Lower lobe of right lung (tissue), 2 donors: ENCODE measurements at regions not wholly inside any gene's neighbourhood (a gene's known extent, or its start where the extent isn't known, plus 50 kb on each side); places are given as distances from the start of the nearest gene placed in this dataset.
"Not testable (repeated sequence)": the region's sequence is repeated elsewhere in the genome, so short reads cannot be mapped to it uniquely, and the experiment has no call there.

ENCODE experiments used
- ATAC-seq, 2 donors: fragments of 200-7000 bp; cut with Tn5 transposase; one replicate each; pipeline ENCODE4 v1.9.1; 2020 to 2022; ENCODE audit warnings: mild to moderate bottlenecking in 2 of 2, moderate library complexity in 2 of 2
- DNase-seq: peaks from one replicate; pipeline ENCODE4 v3.0.0-alpha.2; 2020
- H3K27ac ChIP-seq: fragments of 200-600 bp; one replicate; pipeline ENCODE4 v1.8.0; 2022
- H3K27me3 ChIP-seq: fragments of 200-600 bp; one replicate; pipeline ENCODE4 v1.8.0; 2022; ENCODE audit warnings: low read depth
- H3K36me3 ChIP-seq: fragments of 200-600 bp; one replicate; pipeline ENCODE4 v1.8.0; 2022; ENCODE audit warnings: mild to moderate bottlenecking
- H3K4me1 ChIP-seq: fragments of 200-600 bp; one replicate; pipeline ENCODE4 v1.8.0; 2022
- H3K4me3 ChIP-seq: fragments of 200-600 bp; one replicate; pipeline ENCODE4 v1.8.0; 2022; ENCODE audit warnings: mild to moderate bottlenecking
- H3K9me3 ChIP-seq: fragments of 200-600 bp; one replicate; pipeline ENCODE4 v1.8.0; 2022
- intact Hi-C: fragments of 100-400 bp; cut with DNase I; formaldehyde crosslinking; loops from one replicate; pipeline ENCODE4 v1.11.0; 2022
- TF ChIP-seq, protein P1 (sequence below): fragments of 200-600 bp; IDR thresholded peaks from one replicate; pipeline ENCODE4 v1.8.0; 2022; ENCODE audit warnings: antibody characterized with exemption, mild to moderate bottlenecking
- donor health status: DM: no; HTN: yes; CAD: no; lungs with severe emphysema.

DNA sequence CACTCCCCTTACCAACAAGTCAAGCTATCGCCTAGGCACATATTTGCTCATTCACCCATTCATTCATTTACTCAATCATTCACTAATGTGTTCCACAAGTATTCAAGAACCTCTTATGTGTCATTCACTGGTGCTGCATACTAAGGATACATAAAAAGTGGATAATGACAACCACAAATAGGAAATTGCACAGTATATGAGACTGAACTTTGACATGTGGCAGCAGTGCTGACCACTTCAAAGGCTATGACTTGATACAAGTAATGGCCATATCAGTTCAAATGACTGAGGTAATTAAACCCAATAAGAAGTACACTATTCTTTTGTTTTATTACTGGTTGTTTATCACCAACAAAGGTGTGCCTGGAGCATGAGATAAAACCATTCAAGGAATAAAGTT, 282.5 kb downstream of the KLHL13 start:
- intact Hi-C loops = no loop called here
- TF ChIP-seq, protein P1, sequence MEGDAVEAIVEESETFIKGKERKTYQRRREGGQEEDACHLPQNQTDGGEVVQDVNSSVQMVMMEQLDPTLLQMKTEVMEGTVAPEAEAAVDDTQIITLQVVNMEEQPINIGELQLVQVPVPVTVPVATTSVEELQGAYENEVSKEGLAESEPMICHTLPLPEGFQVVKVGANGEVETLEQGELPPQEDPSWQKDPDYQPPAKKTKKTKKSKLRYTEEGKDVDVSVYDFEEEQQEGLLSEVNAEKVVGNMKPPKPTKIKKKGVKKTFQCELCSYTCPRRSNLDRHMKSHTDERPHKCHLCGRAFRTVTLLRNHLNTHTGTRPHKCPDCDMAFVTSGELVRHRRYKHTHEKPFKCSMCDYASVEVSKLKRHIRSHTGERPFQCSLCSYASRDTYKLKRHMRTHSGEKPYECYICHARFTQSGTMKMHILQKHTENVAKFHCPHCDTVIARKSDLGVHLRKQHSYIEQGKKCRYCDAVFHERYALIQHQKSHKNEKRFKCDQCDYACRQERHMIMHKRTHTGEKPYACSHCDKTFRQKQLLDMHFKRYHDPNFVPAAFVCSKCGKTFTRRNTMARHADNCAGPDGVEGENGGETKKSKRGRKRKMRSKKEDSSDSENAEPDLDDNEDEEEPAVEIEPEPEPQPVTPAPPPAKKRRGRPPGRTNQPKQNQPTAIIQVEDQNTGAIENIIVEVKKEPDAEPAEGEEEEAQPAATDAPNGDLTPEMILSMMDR = no peak
- Histone ChIP-seq H3K4me1 (no peaks in the 10 kb centered on the region), H3K27ac (no peak overlapping the region), H3K36me3 (no peaks in the 10 kb centered on the region), H3K4me3 (no peak overlapping the region), H3K27me3 (no peaks in the 10 kb centered on the region), H3K9me3 (no peaks in the 10 kb centered on the region)
- DNase-seq = no peak
- no peak for ATAC-seq

DNA sequence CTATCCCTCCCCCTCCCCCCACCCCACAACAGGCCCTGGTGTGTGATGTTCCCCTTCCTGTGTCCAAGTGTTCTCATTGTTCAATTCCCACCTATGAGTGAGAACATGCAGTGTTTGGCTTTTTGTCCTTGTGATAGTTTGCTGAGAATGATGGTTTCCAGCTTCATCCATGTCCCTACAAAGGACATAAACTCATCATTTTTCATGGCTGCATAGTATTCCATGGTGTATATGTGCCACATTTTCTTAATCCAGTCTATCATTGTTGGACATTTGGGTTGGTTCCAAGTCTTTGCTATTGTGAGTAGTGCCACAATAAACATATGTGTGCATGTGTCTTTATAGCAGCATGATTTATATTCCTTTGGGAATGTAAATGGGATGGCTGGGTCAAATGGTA, 295.1 kb downstream of the KLHL13 start:
- H3K9me3 ChIP-seq, H3K27ac ChIP-seq, ATAC-seq, H3K4me1 ChIP-seq, intact Hi-C loops, DNase-seq, H3K4me3 ChIP-seq, H3K27me3 ChIP-seq, H3K36me3 ChIP-seq: not testable (repeated sequence)

DNA sequence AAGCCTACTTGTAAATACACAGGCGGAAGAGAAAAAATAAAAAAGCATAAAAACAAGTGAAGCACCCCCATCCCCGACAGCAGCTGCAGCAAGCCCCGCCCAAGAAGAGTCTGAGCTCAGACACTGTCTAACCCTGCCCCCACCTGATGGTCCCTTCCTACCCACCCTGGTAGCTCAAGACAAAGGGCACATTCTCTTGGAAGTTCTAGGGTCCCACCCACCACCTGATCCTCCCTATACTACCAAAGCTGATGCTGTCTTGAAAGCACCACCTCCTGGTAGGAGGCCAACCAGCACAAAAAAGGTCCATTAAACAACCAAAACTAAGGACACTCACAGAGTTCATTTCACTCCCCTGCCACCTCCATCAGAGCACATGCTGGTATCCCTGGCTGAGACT, 308.2 kb downstream of the KLHL13 start:
- no peaks in the 10 kb centered on the region for H3K9me3 ChIP-seq
- no peaks in the 10 kb centered on the region for H3K27me3 ChIP-seq
- H3K36me3 ChIP-seq = no peaks in the 10 kb centered on the region
- TF ChIP-seq, protein P1 = no peak
- H3K27ac ChIP-seq = no peak overlapping the region
- no peak for DNase-seq
- H3K4me3 ChIP-seq = no peak overlapping the region
- no peak for ATAC-seq
- H3K4me1 ChIP-seq = no peaks in the 10 kb centered on the region
- intact Hi-C loops = no loop called here

DNA sequence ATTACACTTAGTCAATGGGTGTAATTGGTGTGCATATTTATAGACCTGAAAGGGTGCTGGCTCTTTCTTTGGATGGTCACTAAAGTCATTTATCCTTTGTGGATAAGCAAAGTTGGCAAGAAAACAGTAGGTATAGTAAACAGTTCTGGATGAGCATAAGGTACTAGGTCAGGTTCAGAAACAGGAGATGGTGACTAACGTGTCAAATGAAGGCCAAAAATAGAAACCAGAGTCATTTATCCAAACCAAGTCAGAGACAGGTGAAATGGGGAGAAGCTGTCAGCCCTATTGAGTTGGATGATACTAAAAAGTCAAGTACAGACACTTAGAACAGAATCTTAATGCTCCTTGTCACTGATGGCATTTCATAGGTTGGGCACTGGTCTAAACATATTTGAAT, 313.1 kb downstream of the KLHL13 start:
- no peak for DNase-seq
- intact Hi-C loops = no loop called here
- Histone ChIP-seq H3K4me1 (no peaks in the 10 kb centered on the region), H3K36me3 (no peaks in the 10 kb centered on the region), H3K27me3 (no peaks in the 10 kb centered on the region), H3K27ac (no peak overlapping the region), H3K9me3 (no peaks in the 10 kb centered on the region), H3K4me3 (no peak overlapping the region)
- no peak for ATAC-seq
- TF ChIP-seq, protein P1 = no peak

DNA sequence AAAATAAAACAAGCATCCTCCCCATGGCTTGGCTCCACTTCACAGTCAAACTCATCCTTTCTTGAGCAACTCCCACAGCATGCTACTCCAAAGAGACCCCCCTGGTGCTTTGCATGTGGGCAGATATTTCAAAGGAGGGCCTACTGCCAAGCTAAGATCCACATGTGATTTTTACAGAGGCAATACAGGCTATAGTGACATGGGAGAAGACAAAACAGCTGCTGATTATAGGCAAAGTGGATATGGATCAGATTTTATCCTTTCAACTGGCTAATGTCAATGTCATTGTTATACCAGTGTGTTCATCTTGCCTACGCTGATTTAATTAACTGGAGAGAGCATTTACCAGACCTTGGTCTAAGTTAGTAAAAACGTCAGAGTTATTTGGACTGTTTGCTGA, 328.3 kb downstream of the KLHL13 start:
- no peak overlapping the region for H3K27ac ChIP-seq
- no peak for DNase-seq
- no peak overlapping the region for H3K4me3 ChIP-seq
- H3K4me1 ChIP-seq = no peaks in the 10 kb centered on the region
- no peak for ATAC-seq
- H3K9me3 ChIP-seq = no peaks in the 10 kb centered on the region
- H3K27me3 ChIP-seq = no peaks in the 10 kb centered on the region
- H3K36me3 ChIP-seq = no peaks in the 10 kb centered on the region
- intact Hi-C loops = no loop called here
- TF ChIP-seq, protein P1 = no peak

DNA sequence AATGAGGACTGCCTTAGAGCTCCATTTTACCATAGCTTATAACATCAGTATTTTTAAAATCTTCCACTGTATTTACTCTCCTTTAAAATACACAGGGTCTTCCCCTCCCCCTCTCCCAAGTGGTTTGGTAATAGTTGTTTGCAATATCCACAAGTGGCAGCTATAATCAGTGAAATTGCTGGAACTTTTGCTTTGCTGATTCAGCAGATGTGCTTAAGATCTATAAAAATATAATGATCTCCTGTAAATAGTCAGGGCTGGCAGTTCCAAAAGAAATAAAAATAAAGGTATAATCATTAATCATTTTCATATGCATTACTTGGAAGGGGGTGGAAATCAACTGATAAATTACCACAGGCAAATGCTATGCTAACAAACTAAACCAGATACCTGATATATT, 345.2 kb downstream of the KLHL13 start:
- Histone ChIP-seq H3K27ac (no peak overlapping the region), H3K9me3 (no peaks in the 10 kb centered on the region), H3K27me3 (no peaks in the 10 kb centered on the region), H3K4me3 (no peak overlapping the region), H3K36me3 (no peaks in the 10 kb centered on the region), H3K4me1 (no peaks in the 10 kb centered on the region)
- DNase-seq (no peak), ATAC-seq (no peak)
- TF ChIP-seq, protein P1 = no peak
- intact Hi-C loops = no loop called here
